ENCODE measurements at regions not wholly inside any gene's neighbourhood (a gene's known extent, or its start where the extent isn't known, plus 50 kb on each side); places are given as distances from the start of the nearest gene placed in this dataset.

GRCh38 chr2:6068429-6068828 lies 376.2 kb downstream of the SOX11 start:
- H3K36me3 ChIP-seq (replicated peaks; ENCODE audit: insufficient read depth, low read depth) = no peaks in the 10 kb centered on the region

GRCh38 chr2:6069381-6069780 lies 377.2 kb downstream of the SOX11 start:
- Histone ChIP-seq H3K4me3 (no peak overlapping the region), H3K36me3 (replicated peaks; ENCODE audit: insufficient read depth, low read depth) (no peaks in the 10 kb centered on the region), H4K20me1 (ENCODE audit: insufficient read depth, poor library complexity, severe bottlenecking) (no peaks in the 10 kb centered on the region), H3K9me3 (ENCODE audit: low read depth) (no peaks in the 10 kb centered on the region), H3K4me2 (no peak overlapping the region), H3K27ac (no peak overlapping the region), H3K9me2 (replicated peaks; ENCODE audit: insufficient read depth) (no peaks in the 10 kb centered on the region), H3K4me1 (ENCODE audit: insufficient read depth) (peaks cover 17% of the 10 kb centered on the region), H3K79me2 (no peaks in the 10 kb centered on the region), H2AFZ (no peak overlapping the region), H3K27me3 (no peaks in the 10 kb centered on the region)
- DNase-seq (ENCODE audit: low spot score) = no peak
- WGBS (ENCODE audit: low lambda C conversion rate, missing lambda C conversion rate) = 49% methylated on average over 5 of the region's 5 CpGs
- TF ChIP-seq CTCF (IDR thresholded peaks at IDR 0.05; ENCODE audit: poor library complexity) (no peak), EZH2 (IDR thresholded peaks at IDR 0.05; ENCODE audit: borderline replicate concordance) (no peak), EZH2phosphoT487 (IDR thresholded peaks at IDR 0.05; ENCODE audit: low read depth, severe bottlenecking, unreplicated experiment) (no peak)

More at GRCh38 chr2:6068429-6068828, 376.2 kb downstream of the SOX11 start:
- Histone ChIP-seq H3K27ac (peak overlapping the region; percentile 18), H3K9me3 (ENCODE audit: low read depth) (no peaks in the 10 kb centered on the region), H3K4me3 (no peak overlapping the region), H3K4me2 (peak overlapping the region; percentile 48), H3K4me1 (ENCODE audit: insufficient read depth) (peaks cover 13% of the 10 kb centered on the region), H3K27me3 (no peaks in the 10 kb centered on the region), H4K20me1 (ENCODE audit: insufficient read depth, poor library complexity, severe bottlenecking) (no peaks in the 10 kb centered on the region), H3K79me2 (no peaks in the 10 kb centered on the region), H2AFZ (no peak overlapping the region), H3K9me2 (replicated peaks; ENCODE audit: insufficient read depth) (no peaks in the 10 kb centered on the region)
- TF ChIP-seq CTCF (IDR thresholded peaks at IDR 0.05; ENCODE audit: poor library complexity) (no peak), EZH2phosphoT487 (IDR thresholded peaks at IDR 0.05; ENCODE audit: low read depth, severe bottlenecking, unreplicated experiment) (no peak), EZH2 (IDR thresholded peaks at IDR 0.05; ENCODE audit: borderline replicate concordance) (no peak)
- DNase-seq (ENCODE audit: low spot score) = no peak
- 39% methylated on average over 6 of the region's 6 CpGs for WGBS (ENCODE audit: low lambda C conversion rate, missing lambda C conversion rate)

- no peak for DNase-seq (ENCODE audit: low spot score)
- no peaks in the 10 kb centered on the region for H3K9me3 ChIP-seq (ENCODE audit: low read depth)
- H3K4me2 ChIP-seq = no peak overlapping the region
- H3K27me3 ChIP-seq = no peaks in the 10 kb centered on the region
- H3K9me2 ChIP-seq (replicated peaks; ENCODE audit: insufficient read depth) = no peaks in the 10 kb centered on the region
- no peak overlapping the region for H3K27ac ChIP-seq
- no peak overlapping the region for H3K4me3 ChIP-seq
- 82% methylated on average over 4 of the region's 4 CpGs for WGBS (ENCODE audit: low lambda C conversion rate, missing lambda C conversion rate)
- no peaks in the 10 kb centered on the region for H4K20me1 ChIP-seq (ENCODE audit: insufficient read depth, poor library complexity, severe bottlenecking)
- H2AFZ ChIP-seq = no peak overlapping the region
- TF ChIP-seq EZH2 (IDR thresholded peaks at IDR 0.05; ENCODE audit: borderline replicate concordance) (no peak), EZH2phosphoT487 (IDR thresholded peaks at IDR 0.05; ENCODE audit: low read depth, severe bottlenecking, unreplicated experiment) (no peak)
- peaks cover 17% of the 10 kb centered on the region for H3K4me1 ChIP-seq (ENCODE audit: insufficient read depth)
- H3K36me3 ChIP-seq (replicated peaks; ENCODE audit: insufficient read depth, low read depth) = no peaks in the 10 kb centered on the region
- H3K79me2 ChIP-seq = no peaks in the 10 kb centered on the region
Measured at GRCh38 chr2:6071519-6071918, 379.3 kb downstream of the SOX11 start.

- H3K79me2 ChIP-seq = no peaks in the 10 kb centered on the region
- H4K20me1 ChIP-seq (ENCODE audit: insufficient read depth, poor library complexity, severe bottlenecking) = no peaks in the 10 kb centered on the region
- no peak overlapping the region for H3K27ac ChIP-seq
- TF ChIP-seq EZH2phosphoT487 (IDR thresholded peaks at IDR 0.05; ENCODE audit: low read depth, severe bottlenecking, unreplicated experiment) (no peak), EZH2 (IDR thresholded peaks at IDR 0.05; ENCODE audit: borderline replicate concordance) (no peak), CTCF (IDR thresholded peaks at IDR 0.05; ENCODE audit: poor library complexity) (no peak)
- no peaks in the 10 kb centered on the region for H3K27me3 ChIP-seq
- no peaks in the 10 kb centered on the region for H3K36me3 ChIP-seq (replicated peaks; ENCODE audit: insufficient read depth, low read depth)
- H3K9me2 ChIP-seq (replicated peaks; ENCODE audit: insufficient read depth) = no peaks in the 10 kb centered on the region
- peaks cover 17% of the 10 kb centered on the region for H3K4me1 ChIP-seq (ENCODE audit: insufficient read depth)
- H3K9me3 ChIP-seq (ENCODE audit: low read depth) = no peaks in the 10 kb centered on the region
- H3K4me3 ChIP-seq = no peak overlapping the region
- no peak for DNase-seq (ENCODE audit: low spot score)
- no peak overlapping the region for H3K4me2 ChIP-seq
- H2AFZ ChIP-seq = no peak overlapping the region
- WGBS (ENCODE audit: low lambda C conversion rate, missing lambda C conversion rate) = 65% methylated on average over 5 of the region's 5 CpGs
Measured at GRCh38 chr2:6072276-6072675, 380.1 kb downstream of the SOX11 start.

Data from hepatocyte (in vitro differentiated cells).